ENCODE measurements at regions not wholly inside any gene's neighbourhood (a gene's known extent, or its start where the extent isn't known, plus 50 kb on each side); places are given as distances from the start of the nearest gene placed in this dataset.
"Not testable (repeated sequence)": the region's sequence is repeated elsewhere in the genome, so short reads cannot be mapped to it uniquely, and the experiment has no call there.

GRCh38 chr21:27984663-27985325, 1007.9 kb downstream of the LTN1 start:
- DNase-seq (ENCODE audit: low read depth), result not testable (repeated sequence)

DNA sequence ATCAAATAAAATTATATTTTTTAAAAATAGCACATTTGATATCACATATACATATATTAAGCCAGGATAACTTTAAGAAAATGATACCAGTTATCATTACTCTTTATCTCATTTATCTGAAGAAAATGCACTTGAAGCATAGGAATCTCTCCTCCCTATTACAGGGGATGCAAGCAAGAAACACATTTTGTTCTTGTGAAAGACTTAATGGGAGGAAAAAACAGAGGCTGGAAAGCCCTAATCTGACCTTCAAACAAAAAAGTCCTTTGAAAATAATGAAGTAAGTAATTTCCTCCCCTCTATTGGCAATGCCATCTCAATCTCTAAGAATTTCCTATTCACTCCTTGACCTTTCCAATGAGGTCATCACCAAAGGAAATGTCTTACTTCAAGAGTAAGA, 1012.6 kb upstream of the ADAMTS5 start:
- not testable (repeated sequence) for DNase-seq (ENCODE audit: low read depth)

GRCh38 chr21:27975514-27975913, 1008.6 kb upstream of the ADAMTS5 start:
- no peak for DNase-seq (ENCODE audit: low read depth)

- not testable (repeated sequence) for DNase-seq (ENCODE audit: low read depth)
Measured at GRCh38 chr21:27974152-27974551, 1007.3 kb upstream of the ADAMTS5 start.

DNA sequence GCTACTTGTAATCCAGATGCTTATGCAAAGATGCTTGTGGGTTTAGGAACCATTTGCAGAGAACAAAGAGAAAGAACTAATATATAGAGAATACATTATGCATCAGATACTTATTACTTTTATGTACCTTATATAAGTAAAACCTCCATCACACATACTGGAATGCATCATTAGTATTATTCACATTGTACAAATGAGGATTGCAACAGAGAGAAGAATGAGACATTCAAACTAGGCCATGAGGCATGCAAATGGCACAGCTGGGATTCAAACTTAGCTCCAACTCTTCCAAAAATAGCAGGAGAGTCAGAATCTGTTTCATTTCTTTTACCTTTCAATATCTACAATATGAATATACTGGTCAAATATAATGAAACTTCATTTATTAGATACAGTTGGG, 1001.4 kb upstream of the ADAMTS5 start:
- not testable (repeated sequence) for DNase-seq (ENCODE audit: low read depth)

DNA sequence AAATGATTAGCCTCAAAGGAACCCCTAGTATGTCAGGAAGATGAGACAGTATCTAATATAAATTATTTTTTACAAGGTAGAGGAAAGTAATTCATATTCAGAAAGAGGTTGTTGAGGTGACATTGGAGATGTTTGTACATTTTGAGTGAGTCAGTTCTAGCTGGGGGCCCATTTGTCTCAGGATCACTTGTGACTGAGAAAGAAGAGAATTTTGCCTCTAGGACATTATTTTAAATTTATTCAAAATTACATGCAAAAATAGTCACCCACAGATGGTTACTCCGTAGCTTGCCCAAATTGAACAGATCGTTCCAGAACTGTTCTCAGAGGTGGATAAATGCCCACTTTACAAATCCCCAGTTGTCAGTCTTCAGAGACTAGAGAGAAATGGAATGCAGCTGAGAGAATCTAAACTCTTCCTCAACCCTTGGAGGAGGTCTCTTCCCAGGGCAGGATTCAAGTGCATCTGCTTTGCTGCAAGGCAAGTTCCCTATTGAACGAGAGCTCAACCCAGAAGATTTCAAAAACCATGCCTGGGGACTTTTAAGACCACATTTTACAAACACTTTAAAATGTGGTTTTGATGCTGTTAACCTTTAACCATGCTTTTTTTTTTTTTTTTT, 987.8 kb upstream of the ADAMTS5 start:
- DNase-seq (ENCODE audit: low read depth), result no peak

DNA sequence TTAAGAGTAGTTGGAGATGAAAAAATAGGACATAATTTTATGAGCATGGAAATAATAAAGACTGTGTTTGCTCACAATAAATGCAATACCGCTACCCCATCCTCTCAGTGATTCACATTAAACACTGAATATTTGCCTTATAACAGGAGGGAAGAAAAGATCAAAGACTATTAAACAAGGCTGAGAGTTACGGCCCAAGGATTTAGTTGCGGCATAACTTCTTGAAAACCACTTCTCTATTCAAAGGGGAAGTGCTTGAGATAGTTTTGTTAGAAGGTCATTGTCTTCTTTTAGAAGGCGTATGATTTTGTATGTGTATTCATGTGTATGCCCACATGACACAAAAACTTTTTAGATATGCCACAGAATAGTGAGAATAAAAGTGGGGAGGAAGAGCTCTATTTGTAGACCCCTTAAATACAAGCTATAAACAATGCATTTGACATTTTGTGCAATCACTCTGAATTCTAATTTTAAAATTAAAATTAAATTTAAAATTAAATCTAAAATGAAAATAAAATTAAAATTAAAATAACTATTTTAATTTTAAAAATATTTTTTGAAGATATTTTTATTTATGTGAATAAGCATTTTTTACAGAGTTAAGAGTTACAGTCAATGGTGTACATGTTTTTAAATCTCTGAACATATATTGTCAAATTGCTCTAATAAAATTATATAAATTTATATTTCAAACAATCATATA, 986.6 kb upstream of the ADAMTS5 start:
- DNase-seq (ENCODE audit: low read depth), result no peak

GRCh38 chr21:27949093-27949492, 982.2 kb upstream of the ADAMTS5 start:
- DNase-seq (ENCODE audit: low read depth), result not testable (repeated sequence)

DNA sequence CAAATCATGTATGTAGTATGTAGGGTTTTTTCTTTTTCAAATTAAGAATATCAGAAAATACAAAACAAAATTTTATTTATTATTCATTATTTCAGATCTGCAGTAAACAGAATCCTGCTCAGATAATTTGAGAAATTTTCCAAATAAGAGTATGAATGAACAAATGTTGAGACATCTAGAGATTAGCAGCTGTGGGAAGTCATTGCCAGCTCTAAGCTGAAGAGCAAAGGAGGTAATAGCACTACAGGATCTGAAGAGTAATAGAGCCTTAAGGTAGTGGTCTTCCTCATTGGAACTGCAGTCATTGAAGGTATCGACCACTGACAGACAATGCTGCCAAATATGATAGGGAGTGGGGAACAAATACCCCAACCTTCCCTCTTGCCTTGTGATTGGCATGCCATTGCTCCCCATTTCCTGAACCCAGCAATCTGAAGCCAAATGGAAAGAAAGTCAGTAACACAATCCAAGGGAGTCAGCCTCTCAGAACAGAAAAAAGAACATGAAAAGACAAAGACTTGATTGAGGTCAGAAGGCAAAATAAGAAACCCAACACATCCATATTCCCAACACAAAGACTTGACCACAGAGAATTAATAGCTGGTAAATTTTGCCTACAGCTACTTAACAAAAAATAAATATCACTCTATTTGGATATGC, 963.4 kb upstream of the ADAMTS5 start:
- not testable (repeated sequence) for DNase-seq (ENCODE audit: low read depth)

DNA sequence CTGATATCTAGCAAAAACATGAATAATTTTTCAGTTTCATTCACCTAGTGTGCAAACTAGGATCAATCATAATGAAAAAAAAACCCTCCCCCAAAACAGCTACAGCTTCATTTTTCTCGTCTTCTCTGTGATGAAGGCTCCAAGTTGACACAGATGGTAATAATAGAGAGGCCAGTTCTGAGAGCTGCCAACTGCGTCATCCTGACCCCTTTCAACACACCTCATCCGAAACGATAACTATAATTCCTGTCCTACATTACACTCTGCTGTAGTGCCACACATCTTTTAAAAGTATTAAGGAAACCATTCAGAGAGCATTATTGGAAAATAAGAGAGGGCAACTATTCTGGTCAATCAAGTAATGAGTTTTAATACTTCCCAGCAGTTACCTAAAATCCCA, 962.3 kb upstream of the ADAMTS5 start:
- DNase-seq (ENCODE audit: low read depth), result not testable (repeated sequence)

- not testable (repeated sequence) for DNase-seq (ENCODE audit: low read depth)
Measured at GRCh38 chr21:27928534-27929115, 961.7 kb upstream of the ADAMTS5 start.

GRCh38 chr21:27921421-27921820, 954.5 kb upstream of the ADAMTS5 start:
- DNase-seq (ENCODE audit: low read depth), result not testable (repeated sequence)

DNA sequence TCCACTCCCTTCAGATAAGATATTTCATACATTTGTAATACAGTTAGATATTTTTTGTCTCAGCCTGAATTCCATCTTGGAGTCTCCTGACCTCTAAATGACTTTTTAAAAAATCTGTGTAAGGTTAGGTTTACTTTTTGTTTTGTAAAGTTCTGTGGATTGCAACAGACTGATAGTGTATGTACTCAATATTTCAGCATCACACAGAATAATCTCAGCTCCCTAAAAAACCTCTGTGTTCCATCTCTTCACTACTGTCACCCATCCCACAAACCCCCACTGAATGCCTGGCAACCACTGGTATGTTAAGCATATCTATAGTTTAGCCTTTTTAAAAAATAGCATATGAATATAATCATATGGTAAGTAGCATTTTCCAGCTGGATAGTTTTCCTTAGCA, 951.1 kb upstream of the ADAMTS5 start:
- DNase-seq (ENCODE audit: low read depth), result not testable (repeated sequence)

DNA sequence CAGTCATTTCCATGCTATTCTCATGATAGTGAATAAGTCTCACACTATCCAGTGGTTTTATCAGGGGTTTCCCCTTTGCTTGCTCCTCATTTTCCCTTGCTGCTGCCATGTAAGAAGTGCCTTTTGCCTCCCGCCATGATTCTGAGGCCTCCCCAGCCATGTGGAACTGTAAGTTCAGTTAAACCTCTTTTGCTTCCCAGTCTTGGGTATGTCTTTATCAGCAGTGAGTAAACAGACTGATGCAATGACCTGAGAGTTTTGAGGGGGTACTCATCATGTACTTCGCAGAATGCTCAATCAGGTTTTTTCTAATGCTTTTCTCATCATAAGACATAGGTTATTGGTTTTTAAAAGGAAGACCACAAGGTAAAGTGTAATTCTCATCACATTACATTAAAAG, 949.4 kb upstream of the ADAMTS5 start:
- not testable (repeated sequence) for DNase-seq (ENCODE audit: low read depth)

- DNase-seq (ENCODE audit: low read depth), result not testable (repeated sequence)
Measured at GRCh38 chr21:27912133-27912532, 945.2 kb upstream of the ADAMTS5 start.

GRCh38 chr21:27909487-27909886, 942.6 kb upstream of the ADAMTS5 start:
- not testable (repeated sequence) for DNase-seq (ENCODE audit: low read depth)

DNA sequence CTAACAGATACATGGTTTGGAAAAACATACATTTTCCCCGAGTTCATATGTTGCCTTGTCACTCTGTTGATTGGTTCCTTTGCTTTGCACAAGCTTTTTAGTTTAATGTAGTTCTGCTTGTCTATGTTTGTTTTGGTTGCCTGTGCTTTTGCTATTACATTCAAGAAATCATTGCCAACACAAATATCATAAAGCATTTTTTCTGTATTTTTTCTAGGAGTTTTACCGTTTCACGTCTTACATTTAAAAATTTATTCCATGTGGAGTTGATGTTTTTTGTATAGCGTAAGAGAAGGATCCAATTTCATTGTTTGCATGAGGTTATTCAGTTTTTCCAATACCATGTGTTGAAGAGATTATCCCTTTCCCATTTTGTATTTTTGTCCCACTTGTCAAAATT, 941.9 kb upstream of the ADAMTS5 start:
- not testable (repeated sequence) for DNase-seq (ENCODE audit: low read depth)

GRCh38 chr21:27902904-27903303, 936.0 kb upstream of the ADAMTS5 start:
- DNase-seq (ENCODE audit: low read depth), result not testable (repeated sequence)

DNA sequence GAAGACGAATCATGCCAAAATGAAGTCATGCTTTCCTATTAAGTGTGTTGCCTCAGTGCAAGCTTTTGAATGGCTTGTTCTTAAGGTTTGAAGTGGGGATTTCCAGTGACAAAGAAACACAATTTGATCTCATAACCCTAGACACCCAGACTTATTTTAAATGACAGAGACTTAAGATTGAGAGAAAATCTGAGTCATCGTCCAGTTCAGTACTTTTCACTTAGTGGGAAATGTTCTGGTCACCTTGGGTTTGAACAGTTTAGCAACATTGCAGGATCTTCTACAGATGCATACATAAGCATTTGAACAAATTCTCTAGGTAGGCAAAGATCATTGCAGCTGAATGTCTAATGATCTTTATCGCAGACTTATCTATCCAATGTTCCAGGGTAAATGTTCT, 926.7 kb upstream of the ADAMTS5 start:
- DNase-seq (ENCODE audit: low read depth), result not testable (repeated sequence)

DNA sequence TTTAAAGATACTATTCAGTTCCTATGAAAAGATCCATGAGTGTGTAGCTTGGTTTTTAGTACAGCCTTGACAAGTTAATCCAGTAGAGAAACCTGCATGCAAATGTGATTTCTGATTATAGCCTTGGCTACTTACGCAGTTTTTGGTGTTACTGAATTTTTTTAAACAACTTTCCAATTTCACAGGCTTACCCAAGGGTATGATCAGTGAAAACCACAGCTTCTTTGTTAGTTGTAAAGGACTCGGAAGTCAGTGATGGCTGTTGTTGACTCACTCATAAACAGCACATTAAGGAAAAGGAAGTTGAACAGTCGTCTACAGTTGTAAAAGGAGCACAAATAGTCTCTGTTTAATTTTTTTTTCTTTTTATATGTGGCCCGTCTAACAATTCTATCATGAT, 924.6 kb upstream of the ADAMTS5 start:
- not testable (repeated sequence) for DNase-seq (ENCODE audit: low read depth)

GRCh38 chr21:27887808-27888455, 921.0 kb upstream of the ADAMTS5 start:
- DNase-seq (ENCODE audit: low read depth), result not testable (repeated sequence)

DNA sequence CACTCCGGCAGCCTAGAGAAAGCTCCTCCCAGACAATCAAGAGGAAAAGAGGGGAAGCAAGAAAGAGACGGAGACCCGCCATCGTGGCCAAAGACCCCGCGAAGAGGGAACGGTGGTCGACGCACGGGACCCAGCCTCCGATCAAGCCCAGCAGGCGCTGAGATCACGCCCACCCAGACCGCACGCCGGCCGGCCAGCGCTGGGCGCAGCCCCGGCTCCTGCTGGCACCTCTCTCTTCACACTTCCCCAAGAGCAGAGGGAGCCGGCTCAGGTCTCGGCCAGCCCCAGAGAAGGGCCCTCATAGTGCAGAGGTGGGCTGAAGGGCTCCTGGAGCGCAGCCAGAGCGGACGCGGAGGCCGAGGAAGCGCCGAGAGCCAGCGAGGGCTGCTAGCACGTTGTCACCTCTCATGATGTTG, 918.4 kb upstream of the ADAMTS5 start:
- no peak for DNase-seq (ENCODE audit: low read depth)

Measured in activated T-helper 1 cell treated with Interleukin-2 at 50 U/mL for 16 hours (primary cell).